CD1c-positive myeloid dendritic cell (primary cell): ENCODE measurements at regions not wholly inside any gene's neighbourhood (a gene's known extent, or its start where the extent isn't known, plus 50 kb on each side); places are given as distances from the start of the nearest gene placed in this dataset.
"Not testable (repeated sequence)": the region's sequence is repeated elsewhere in the genome, so short reads cannot be mapped to it uniquely, and the experiment has no call there.

ENCODE experiments used
- DNase-seq: peaks from one replicate; pipeline ENCODE4 v3.0.0-alpha.2; 2016; ENCODE audit errors: extremely low spot score

DNA sequence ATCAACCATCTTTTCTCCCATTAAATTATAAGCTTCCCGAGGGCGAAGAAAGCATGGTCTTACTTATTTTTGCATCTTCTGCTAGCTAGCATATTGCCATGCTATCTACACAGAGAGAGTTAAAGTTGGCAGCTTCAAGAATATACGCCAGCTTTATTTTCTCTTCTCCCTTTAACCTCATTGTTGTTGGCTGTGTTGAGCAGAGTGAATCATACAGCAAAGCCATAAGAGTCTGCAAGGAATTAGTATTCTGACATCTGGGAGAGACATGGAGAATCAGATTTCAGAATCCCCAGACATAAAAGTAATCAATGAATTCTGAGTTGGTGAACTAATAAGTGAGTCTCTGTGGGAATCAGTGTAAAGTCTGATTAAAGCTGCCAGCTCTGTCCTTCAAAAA, 649.6 kb upstream of the PTBP2 start:
- no peak for DNase-seq

DNA sequence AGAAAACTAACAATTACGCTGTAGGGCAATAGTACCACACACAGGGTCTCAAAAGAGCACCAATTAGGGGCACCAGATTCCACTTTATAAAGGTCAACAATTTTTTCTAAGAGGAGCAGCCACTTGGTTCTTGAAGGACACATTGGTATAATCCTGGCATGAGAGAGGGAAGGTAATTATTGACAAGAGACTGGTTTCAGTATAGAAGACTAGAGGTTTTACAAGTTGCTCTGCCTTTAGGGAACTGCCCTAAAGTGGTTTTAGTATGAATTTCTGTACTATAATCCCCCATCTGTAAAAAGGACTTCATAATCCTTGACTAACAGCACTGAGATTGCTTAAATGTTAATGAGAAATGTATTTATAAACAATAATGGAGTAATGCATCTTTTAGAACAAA, 648.5 kb upstream of the PTBP2 start:
- DNase-seq, result no peak

DNA sequence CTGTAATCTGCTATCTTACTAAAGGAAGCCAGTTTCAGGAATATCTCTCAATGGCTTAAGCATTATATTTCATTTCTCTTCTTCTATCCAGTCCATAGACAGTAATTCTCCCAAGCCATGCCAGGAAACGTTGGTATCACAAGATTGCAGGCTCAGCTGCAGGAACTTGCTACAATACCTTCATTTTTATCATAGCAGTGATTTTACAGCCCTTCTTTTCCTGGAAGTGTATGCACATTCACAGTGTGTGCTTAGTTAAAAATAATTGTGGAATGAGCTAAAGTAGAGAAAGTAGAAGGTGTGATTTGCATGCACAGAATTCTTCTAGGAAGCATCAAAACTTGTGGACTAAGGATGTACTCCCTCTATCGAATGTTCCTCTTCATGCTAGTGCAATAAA, 647.2 kb upstream of the PTBP2 start:
- no peak for DNase-seq

- no peak for DNase-seq
Measured at GRCh38 chr1:96074876-96075577, 646.6 kb upstream of the PTBP2 start.

GRCh38 chr1:96075704-96076455, 645.7 kb upstream of the PTBP2 start:
- DNase-seq, result no peak

GRCh38 chr1:96076589-96076988, 645.0 kb upstream of the PTBP2 start:
- DNase-seq, result no peak

DNA sequence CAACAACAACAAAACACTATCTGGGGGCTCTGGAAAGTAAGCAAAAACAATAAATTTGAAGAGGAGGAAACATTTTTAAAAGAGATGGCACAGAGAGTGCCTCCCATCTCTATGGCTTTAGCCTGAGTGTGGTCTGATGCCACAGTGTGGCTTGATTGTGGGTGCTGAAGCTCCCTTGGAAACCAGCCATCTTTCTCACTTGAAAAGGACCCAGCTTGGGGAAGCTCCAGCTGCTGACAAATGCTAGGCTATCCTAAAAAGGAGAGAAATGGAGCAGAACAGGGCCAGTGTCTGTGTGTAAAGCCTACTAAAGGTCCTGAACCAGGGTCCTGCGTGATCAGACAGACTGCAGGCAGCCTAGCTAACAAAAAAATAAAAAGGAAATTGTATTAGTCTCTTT, 642.0 kb upstream of the PTBP2 start:
- no peak for DNase-seq

DNA sequence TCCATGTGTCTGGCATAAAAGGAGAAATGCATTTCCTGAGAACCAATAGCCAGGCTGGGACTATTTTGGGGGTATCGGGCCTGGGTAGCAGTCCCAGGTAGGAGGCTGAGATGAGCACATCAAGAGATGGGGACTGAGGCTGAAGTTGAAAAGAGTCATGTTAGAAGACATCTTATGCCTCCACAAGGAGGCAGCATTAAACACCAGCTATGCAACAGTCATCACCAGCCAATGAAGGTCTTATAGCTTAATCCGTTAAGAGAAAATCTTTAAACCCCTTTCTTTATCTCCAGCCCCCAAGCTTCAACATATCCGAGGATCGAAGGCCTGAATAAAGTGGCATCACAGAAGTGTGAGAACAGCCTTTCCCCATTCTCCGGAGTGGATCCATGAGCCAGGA, 640.7 kb upstream of the PTBP2 start:
- no peak for DNase-seq

DNA sequence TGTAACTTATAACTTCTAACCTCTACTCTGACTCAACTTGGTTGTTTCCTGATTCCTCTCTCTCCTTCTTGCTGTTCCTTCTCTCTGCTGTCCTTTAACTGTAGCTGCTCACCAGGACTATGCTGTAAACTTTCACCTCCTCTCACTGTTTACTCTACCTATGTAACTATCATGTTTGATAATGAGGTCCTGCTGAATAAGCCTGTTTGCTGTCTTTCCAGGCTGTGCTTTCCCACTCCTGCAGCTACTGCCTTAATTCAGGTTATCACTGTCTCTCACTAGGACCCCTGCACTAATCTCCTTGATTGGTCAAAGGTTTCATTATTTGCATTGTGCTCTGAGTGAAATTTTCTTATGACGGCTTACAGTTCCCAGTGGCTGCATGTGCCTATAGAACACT, 633.9 kb upstream of the PTBP2 start:
- DNase-seq, result no peak

- DNase-seq, result no peak
Measured at GRCh38 chr1:96090134-96090533, 631.5 kb upstream of the PTBP2 start.

GRCh38 chr1:96095849-96096612, 625.6 kb upstream of the PTBP2 start:
- DNase-seq, result no peak

- DNase-seq, result no peak
Measured at GRCh38 chr1:96096613-96097321, 624.8 kb upstream of the PTBP2 start.

- no peak for DNase-seq
Measured at GRCh38 chr1:96104506-96104905, 617.1 kb upstream of the PTBP2 start.

DNA sequence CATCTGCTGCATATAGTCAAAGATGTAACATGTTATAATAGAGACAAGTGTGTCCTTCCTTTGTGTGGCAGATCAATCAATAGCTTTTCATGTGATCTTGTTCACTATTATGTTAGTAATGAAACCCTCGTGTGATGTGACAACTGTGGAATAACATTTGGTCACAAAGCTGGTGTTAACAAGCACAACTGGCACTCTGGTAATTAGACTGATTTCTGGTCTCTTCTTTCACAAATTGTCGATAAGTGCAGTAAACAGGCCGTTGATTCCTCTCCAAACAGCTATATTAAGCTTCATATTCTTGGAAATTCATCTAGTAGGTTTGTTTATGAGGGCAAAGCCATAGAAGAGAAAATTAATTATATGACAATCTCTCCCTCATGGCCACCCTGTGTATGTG, 616.7 kb upstream of the PTBP2 start:
- no peak for DNase-seq

GRCh38 chr1:96116731-96117130, 604.9 kb upstream of the PTBP2 start:
- no peak for DNase-seq

GRCh38 chr1:96130432-96130831, 591.2 kb upstream of the PTBP2 start:
- DNase-seq, result no peak

DNA sequence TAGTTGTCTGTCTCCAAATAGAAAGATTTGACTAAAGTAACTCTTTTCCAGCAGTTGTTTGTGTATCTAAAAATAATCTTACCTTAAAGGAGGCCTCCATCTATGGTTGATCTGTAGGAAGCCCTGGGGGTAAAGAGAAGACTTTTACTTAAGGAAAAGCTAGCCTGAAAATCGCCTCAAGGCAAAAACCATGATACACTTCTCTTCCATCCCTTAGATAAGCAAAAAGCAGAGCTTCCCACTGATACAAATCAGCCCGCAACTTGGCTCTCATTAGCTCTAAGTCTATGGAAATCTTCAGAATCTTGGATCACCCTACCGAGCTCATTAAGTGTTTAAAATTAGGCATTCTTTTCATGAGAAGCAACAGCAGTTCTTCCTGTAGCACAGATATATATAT, 576.9 kb upstream of the PTBP2 start:
- no peak for DNase-seq

DNA sequence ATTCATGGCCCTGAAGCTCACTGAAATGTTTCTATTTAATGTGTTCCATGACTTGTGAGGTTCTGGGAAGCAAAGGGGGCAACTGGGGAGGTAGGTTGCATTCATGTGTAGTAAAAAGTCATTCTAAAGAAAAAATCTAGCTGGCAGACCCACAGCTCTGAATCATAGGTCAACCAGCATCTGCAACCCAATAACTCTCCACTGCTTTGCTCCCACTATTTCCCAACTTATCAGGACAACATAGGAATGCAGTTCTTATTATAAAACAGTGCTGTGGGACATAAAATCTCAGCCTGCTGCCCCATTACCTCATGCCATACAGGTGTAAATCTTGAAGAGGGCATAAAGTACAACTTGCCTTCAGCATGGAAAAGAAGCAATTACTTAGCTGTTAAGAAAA, 576.1 kb upstream of the PTBP2 start:
- no peak for DNase-seq

DNA sequence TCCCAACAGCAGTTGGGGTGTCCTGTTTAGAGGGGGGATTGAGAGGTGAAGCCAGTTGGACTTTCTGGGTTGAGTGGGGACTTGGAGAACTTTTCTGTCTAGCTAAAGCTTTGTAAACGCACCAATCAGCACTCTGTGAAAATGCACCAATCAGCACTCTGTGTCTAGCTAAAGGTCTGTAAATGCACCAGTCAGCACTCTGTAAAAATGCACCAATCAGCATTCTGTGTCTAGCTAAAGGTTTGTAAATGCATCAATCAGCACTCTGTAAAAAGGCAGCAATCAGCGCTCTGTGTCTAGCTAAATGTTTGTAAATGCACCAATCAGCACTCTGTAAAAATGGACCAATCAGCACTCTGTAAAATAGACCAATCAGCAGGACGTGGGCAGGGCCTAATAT, 568.6 kb upstream of the PTBP2 start:
- not testable (repeated sequence) for DNase-seq

DNA sequence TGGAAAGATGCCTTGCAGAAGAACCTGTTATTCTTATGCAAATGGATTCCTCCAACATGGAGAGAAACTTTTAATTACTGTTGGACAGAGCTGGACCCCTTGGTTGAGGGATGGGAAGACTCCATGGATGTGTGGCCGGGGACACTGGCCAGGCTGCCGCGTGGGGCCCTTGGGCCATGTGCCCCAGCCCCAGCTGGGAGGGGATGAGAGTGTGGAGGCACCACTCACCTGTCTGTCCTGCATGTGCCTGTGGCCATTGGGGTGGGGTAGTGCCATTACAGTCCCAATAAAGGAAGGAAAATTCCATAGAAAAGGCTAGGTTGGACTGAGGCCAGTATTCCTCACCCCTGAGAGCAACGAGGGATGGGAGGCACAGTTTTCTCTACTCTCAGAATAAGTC, 564.5 kb upstream of the PTBP2 start:
- no peak for DNase-seq

DNA sequence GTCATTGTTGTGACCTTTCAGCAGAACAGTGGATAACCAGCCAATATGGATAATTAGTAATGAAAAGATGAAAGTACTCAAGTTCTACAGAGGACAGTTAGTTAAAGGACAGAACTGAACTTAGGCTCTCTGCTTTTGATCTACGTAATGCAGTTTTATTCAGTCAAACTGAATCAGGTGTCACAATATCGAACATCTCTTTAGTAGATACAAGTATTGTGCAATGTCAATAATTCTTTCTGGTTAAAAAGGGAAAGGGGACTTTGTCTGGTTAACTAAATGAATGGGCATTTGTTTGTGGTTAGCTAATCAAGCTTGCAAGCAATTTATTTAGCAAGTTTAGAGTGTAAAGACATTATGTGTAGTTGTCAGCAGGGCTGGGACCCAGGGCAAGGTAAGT, 562.2 kb upstream of the PTBP2 start:
- no peak for DNase-seq

GRCh38 chr1:96164053-96164452, 557.5 kb upstream of the PTBP2 start:
- DNase-seq, result no peak
